ENCODE measurements at regions not wholly inside any gene's neighbourhood (a gene's known extent, or its start where the extent isn't known, plus 50 kb on each side); places are given as distances from the start of the nearest gene placed in this dataset.

DNA sequence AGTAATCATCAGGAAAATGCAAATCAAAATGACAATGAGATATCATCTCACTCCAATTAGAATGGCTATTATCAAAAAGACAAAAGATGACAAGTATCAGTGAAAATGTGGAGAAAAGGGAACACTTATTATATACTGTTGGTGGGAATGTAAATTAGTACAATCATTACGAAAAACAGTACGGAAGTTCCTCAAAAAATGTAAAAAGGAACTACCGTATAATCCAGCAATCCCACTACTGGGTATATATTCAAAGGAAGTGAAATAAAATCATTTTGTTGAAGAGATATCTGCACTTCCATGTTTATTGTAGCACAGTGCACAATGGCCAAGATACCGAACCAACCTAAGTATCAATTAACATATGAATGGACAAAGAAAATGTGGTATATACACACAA is 52.4 kb upstream of the TEX51 start:
- Histone ChIP-seq H3K4me3 (ENCODE audit: low read length) (no peak overlapping the region), H3K4me1 (ENCODE audit: control insufficient read depth, insufficient read depth, low read length) (no peaks in the 10 kb centered on the region), H3K4me2 (ENCODE audit: low read length) (no peak overlapping the region), H3K36me3 (ENCODE audit: insufficient read depth, low read length) (no peaks in the 10 kb centered on the region), H3K27me3 (ENCODE audit: control insufficient read depth, insufficient read depth, low read length) (peaks cover 9% of the 10 kb centered on the region), H3K9me3 (replicated peaks; ENCODE audit: low read length) (no peaks in the 10 kb centered on the region), H3K9ac (ENCODE audit: low read depth, low read length) (no peak overlapping the region)

Data from skeletal muscle satellite cell (primary cell).